Fibroblast of peridontal ligament (primary cell): ENCODE measurements at regions not wholly inside any gene's neighbourhood (a gene's known extent, or its start where the extent isn't known, plus 50 kb on each side); places are given as distances from the start of the nearest gene placed in this dataset.

Experiments
- DNase-seq: peaks from one replicate; pipeline ENCODE4 v3.0.0-alpha.2; 2010; ENCODE audit errors: extremely low read depth

DNA sequence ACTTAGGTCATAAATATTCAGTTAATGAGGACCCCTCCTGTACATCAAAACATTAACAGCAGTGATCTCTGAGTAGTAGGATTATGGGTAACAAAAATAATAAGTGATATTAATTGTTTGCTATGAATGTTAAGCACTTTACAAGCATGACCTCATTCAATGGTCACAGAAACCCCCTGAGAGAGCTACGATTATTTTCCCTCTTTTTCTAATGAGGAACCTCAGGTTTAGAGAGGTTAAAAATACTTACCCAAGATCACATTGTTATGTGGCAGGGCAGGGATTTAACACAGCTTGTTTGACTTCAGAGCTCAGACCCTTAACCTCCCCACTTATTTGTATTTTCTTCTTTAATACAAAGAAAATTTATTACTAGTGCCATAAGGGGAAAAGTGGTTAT lies 228.2 kb downstream of the TBL1XR1 start:
- no peak for DNase-seq

DNA sequence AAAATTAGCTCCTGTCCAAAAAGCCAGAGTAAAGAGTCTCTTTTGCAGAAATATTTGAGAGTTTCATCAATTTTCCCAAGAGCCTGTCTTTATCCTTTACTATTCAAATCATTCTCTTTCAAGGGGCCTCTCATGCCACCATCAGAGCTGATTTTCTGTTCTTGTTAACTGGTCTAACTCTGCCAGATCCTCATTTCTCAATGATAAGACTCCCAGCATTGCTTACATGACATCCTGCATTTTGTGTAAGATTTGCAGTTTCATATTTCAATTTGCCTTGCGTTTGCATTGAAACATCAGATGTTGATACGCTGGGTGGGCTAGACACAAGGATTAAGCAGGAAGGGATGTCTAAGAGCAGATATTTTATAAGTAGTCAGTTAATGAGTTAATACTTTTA lies 228.7 kb downstream of the TBL1XR1 start:
- DNase-seq, result no peak

DNA sequence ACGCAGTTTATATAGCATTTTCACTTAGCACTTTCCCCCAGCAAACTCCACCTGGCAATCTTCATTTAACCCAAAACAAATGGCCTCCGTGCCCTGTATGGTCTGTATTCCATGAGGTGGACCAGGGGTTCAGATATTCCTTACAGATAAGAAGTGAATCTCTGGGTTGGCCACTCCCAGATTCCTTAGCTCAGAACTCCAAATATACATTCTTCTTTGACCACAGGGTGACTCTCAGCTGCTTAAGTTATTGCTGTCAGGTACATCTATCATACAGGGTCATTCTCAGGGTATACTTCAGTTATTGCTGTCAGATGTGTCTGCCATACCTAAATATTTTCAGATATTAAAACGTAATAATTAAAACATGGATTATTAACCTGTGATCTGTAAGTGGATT lies 229.8 kb downstream of the TBL1XR1 start:
- DNase-seq, result no peak

DNA sequence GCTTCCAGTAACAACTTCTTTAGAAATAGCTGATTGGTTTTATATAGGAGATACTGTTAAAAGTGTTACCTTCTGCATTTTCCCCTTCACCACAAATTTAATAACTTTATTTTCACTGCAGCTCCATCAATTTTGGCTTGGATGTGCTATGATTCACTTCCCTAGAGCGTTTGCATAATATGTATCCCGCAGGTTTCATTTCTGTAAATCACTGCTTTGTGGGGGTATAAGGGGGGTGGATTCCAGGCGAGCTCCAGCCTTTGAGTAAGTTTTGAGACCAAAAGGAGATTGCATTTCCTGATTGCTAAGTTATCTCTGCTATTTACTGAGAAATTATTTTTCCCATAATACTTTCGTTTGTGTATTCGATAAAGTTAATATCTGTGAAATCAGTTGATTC lies 232.6 kb downstream of the TBL1XR1 start:
- DNase-seq, result peak; percentile 71

DNA sequence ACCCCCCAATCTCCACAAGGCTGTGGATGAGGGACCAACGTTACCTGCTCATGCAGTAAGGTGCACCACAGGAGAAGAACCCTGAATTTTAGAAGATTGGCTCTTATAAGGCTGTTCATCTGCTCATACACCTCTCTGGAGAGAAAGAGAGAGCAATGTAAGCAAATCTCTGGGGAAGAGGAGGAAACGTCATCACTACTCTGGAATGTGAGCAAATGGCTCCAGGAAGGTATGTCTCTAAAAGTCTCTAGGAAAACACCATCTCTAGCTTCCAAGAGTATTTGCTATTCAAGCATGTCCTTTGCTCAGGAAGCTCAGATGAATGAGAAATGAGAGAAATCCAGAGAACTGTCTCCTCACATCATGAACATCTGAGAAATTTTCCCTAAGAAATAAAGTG lies 235.4 kb downstream of the TBL1XR1 start:
- no peak for DNase-seq

DNA sequence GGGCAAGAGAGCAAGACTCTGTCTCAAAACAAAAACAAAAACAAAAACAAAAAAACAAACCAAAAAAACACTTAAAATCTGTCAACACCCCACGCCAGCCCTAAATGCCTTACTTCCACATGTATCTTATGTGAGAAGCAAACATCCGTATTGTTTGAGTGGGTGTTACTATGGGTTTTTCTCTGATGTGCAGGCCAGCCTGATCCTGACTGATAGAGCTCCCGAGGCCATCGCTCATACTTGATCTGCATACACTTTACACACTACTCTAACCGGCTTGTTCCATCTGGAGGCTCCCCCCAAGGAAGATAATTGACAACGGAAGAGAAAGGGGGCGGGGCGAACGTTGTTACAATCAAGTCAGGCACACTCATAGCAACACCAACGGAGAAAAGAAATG lies 237.4 kb downstream of the TBL1XR1 start:
- DNase-seq, result no peak

DNA sequence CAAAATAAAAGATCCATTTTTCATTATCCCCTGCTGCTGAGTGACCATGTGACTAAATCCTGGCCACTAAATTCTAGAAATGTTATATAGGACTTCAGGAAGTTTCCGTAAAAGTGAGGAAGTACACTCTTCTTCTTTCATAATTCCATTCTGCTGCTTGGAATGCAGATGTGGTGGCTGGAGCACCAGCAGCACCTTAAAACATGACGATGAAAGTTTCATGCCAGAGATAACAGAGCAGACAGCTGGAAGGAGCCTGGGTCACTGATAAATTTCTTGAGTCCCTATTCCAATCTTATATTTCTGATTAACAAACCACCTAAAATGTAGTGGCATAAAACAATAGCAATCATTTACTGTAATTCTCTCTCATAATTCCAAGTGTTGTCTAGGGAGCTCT lies 238.7 kb downstream of the TBL1XR1 start:
- DNase-seq, result no peak

DNA sequence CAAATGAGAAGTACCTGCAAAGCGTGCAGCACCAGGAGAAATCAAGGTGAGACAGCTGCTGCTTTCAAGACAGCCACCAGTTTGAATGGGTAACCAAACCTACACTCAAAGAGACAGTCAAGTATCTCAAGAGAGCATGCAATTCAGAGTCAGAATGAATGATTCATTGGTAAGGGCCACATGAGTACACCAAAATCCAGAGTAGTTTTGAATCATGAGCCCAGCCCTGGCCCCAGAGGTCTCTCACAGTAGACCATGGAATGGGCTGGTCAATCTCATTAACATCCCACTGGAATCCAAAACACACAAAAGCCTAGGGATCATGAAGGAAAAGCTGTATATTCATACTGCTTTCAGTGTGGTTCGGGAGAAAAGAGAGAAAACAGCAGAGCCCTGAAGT lies 242.8 kb downstream of the TBL1XR1 start:
- no peak for DNase-seq

DNA sequence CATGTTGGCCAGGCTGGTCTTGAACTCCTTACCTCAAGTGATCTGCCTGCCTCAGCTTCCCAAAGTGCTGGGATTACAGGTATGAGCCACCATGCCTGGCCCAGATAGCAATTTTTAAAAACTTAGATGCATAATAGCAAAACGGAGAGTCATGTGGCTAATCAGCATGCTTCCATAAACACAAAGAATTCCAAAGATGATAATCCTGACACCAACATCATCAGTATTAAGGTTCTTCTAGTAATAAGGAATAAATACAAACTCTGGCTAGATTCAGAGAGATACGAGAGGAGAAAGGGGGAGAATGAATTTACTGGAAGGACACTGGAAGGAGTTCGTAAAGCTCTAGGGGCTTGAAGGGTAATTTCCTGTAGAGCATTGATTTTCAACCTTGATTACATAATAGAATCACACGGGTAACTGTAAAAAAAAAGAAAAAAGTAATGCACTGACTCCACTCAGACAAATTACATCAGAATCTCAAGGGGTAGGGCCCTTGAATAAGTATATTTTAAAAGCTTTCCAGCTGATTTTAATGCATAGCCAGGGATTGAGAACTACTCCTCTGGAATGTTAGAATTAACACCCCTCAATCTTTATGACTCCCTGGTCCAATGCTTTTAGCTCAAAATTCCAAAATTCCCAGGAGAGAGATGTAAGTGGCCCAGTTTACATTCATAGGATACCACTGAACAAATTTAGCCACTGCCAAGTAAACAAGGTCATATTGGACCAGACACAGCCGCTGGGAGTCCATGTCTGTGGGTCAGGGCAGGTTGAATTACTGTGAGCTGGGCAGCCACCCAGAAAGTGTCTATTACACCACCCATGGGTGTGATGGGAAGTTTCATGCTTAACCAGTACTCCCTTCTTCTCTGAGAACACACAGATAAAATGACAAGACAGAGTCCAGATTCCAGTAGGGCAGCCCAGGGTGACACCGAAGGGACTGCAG lies 243.9 kb downstream of the TBL1XR1 start:
- DNase-seq, result peak; percentile 96

DNA sequence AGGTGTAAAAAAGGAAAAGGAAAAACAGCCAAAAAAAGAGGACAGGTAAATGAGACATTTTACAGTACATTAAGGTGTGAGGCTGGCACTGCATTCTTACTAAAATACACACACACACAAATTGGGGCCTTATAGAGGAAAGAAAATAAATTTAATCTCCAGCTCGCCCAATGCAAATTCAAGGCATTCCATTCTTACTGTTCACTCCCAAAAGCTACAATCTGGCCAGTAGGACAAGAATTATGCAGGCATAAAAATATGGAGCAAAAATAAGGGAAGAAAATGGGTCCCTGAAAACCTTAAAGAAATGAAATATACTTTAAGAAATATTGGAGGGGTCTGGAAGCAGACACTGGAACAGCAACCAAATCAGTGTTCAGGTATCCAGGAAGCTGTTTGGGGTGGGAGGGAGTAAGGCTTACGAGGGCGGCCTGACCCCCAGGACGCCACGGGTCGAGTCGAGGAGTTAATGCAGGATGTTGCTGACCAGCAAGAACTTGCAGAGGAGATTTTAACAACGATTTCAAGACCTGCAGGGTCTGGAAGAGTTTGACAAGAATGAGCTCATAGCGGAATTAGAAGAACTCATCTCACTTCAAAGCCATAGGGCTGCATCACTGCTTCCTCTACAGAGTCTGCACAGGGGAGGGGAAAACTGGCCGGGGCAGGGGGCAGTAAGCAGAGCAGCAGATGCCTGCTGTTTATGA lies 245.5 kb downstream of the TBL1XR1 start:
- peak; percentile 37 for DNase-seq

DNA sequence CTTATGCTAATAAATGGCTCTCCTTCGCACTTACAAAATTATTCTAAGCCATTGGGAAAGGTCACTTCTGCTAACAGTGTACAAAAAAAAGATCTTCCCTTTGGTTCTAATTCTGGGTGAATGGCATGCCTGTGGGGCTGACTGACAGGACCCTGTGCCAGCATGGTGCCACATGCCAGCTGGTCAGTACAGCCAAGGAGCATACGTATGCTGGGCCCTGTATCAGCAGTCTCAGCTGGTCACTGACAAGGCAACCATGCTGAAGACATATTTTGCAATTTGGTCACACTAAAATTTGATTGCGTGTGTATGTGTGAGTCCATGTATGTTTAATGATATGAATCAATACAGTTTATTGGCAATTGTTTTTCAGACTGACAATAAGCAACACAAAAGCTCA lies 246.1 kb downstream of the TBL1XR1 start:
- no peak for DNase-seq

DNA sequence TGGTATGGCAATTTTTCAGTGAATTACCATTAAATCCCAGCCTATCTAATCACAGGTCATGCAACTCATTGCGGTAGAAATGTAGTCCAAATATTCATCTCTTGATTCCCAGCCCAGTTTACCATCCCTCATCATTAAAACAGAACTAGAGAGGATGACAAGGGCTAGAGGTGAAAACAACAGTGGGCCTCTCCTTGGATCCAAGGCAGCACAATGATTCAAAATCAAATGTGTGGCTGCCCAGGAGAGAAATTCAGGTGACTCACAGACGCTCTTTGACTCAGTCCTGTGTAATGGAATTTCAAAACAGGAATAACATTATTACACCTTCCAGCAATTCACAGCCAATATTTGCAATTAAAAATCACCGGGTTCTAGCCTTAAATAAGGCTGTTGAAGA lies 246.5 kb downstream of the TBL1XR1 start:
- DNase-seq, result no peak

DNA sequence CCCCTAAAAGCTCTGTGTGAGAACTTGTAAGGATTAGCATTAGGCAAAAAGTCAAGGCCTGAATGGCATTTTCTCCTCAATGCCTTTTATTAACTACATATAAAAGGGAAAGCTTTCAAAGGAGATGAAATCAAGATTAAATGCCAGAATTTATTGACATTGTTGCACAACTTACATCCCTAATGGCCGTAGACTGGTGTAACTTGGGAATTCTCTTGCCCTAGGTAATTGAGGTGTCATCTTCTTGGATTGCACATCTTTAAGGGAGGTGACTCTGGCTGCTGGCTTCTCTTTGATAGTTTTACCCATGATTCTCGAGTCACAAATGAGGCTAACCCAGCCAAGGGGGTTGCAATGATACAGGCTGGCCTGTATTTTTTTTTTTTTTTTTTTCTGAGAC lies 249.1 kb downstream of the TBL1XR1 start:
- DNase-seq, result no peak

DNA sequence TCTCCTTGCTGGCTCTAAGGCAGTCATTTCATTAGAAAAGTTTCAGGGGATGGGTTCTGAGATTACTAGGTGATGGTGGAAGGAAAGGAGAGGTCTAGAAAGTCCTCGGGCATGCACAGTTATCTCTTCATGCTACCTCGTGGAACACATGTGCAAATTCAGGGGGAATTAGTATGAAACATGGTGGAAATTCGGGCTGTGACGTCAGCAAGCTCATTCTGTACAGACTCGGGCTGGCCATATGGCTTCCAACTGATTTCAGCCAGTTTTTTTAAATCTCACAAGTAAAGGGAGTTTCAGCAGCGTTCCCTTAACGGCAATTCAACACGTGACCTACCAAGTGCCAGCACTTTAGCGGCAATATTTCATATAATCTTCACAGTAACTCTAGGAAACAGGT lies 251.1 kb downstream of the TBL1XR1 start:
- DNase-seq, result no peak

DNA sequence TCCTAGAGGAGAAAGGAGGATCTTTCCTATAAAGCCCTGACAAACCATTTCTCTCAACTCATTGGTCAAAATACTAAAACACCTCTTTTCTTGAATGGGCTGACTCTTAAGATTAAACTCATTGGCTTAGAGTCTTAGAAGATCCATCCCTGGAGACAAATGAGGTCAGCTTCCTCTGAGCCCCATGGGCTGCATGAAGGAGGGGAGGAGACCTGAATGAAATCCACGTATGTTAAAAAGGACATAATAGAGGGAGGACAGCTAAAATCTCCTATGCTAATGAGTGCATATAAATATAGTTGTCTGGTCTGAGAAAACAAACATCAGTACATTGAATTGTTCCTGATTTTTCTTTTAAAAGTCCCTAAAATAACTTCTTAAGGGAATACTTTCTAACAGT lies 255.0 kb downstream of the TBL1XR1 start:
- DNase-seq, result peak; percentile 12

DNA sequence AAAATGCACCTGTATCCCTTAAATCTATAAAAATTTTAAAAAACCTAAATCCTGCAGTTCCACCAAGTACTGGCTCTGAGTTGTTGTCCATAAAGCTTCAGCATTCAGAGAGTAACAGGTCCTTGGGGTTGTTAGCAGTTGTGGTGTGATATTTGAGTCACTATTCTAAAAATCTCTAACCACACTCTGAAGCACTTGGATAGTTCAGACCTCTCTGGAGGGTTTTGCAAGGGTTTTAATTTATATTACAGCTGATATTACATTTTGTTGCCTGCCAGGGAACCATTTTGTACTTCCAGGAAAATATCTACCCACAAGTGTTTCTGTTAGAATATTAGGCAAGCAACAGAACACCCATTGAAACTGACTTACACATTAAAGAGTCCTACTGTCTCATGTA lies 255.6 kb downstream of the TBL1XR1 start:
- DNase-seq, result peak; percentile 71

DNA sequence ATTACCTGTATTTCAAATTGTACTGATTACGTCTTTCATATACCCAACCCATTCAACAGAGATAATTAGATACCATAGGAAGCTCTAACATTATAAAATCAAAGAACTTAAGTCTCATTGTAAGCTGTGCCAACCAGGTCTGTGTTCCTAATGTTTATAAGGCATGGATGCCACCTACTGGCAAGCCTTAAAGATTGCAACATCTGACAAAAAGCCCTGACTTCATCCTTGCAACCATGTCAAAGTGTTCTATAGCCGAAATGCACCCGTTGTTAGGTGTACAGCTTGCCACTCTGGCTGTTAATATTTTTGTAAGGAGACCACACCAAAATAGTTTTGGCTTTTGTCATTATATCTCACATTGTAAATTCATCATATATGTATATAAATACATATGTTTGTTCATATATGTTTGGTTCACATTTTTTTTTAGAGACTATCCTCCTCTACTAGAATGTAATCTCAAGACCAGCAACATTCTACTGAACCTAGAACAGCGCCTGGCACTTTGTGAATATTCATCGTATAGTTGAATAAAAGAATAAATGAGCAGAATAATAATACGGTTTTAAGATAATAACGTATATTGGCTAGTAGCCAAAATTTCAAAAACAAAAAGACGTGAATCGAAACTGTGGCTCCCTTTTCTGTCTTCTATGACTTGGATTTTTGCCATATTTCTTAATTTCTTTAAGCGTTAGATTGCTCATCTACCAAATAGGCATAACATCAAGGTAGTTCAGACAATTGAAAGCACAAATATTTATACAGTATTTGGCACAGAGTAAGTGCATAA lies 258.1 kb downstream of the TBL1XR1 start:
- peak; percentile 91 for DNase-seq

DNA sequence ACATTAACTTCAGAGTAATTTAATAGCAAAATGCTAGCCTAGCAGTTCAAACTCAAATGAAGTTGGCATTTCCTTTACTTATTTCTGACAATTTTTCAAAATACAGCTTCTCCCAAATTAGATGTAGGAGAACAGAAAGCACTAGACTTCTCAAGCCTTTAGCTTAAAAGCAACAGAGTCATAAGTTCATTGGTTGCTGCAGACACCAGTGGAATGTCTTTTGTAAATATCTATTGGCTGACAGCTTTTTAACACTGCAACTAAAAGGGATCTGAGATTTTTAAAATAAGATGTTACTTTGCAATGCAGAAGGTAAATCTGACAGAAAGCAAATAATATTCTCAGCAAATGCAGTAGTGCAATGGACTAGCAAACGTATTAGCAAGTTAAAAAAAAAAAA lies 259.3 kb downstream of the TBL1XR1 start:
- no peak for DNase-seq

DNA sequence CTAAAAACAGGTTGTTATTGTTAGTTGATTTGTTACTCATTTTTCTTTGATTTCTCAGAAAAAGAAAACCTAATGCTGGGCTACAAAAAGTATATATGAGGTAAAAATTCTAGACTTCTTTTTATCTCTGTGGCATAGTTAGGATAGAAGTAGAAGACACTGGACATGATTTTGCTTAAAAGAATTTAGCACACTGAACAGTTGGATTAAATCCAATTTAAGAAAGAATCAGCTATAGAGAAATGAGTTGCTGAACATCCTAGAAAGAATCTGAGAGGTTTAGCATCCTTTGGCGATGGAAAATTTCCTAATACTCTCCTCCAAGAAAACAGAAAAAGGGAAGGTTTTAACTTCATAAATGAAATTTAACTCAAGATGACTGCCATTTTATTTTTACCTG lies 259.7 kb downstream of the TBL1XR1 start:
- no peak for DNase-seq

DNA sequence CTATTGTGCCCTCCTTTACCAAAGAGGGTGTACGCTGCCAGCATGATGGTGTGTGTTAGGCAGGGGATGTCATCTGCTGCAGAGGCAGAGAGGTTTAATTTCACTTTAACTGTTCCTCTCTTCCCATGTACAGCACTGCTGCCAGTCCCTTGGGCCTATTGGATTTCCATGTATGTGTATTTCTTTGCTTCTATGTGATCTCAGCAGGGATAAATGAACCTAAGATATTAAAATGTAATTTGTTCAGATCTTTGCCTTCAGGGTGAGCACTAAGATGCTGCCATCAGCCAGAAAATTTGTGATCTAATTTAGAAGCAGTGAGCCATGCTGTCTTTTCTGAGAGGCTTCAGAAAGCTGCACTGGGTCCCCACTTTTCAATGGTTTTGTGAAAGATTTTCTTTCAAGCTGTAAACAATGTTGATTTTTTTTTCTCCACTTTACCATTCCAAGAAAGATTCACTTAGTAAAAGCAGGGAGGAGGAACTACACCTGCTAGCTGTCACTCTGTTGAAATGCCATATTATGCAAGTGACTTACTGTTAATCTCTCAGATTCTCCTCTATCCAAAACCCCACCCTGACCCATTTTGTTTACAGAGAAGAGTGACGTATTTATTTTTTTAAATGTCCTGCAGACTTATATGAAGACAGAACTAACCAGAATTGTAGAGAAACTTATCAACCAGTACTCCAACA lies 261.9 kb downstream of the TBL1XR1 start:
- no peak for DNase-seq

DNA sequence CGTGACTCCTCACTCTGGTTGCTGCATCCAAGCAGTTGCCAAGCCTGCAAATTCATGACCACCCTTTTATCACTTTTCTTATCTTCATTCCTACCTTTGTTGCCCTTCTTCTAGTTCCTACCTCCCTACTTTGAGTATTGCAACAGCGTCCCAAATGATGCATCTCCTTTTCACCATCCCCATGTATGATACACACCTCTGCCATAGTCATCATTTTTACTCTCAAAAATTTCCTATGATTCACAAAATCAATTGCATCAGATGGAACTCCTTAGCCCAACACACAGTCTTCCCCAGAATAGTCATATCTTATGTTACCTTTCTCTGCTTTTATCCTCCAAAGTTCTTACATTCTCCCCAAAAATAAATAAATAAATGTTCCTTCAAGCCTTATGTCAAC lies 262.6 kb downstream of the TBL1XR1 start:
- no peak for DNase-seq

DNA sequence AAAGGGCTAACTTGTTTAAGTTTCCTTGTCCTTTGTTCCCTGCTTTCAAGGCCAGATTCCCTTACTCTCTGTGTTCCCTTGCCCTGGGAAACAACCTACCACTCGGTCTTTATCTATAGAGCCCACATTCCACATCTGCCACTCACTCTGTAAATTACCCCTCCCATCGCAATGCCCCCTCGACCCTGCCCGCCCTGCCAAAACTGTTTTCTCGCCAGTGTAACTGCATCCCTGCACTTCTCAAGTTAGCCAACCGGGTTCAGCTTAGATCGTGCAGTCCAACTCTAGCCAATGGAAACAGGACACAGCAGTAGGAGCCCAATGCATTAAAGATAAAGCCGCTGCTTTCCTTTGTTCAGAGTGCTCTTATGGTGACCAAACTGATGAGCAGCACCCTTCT lies 263.6 kb downstream of the TBL1XR1 start:
- DNase-seq, result no peak
